ENCODE measurements at regions not wholly inside any gene's neighbourhood (a gene's known extent, or its start where the extent isn't known, plus 50 kb on each side); places are given as distances from the start of the nearest gene placed in this dataset.

- Histone ChIP-seq H3K4me1 (ENCODE audit: insufficient read depth, low read length) (no peaks in the 10 kb centered on the region), H3K4me3 (ENCODE audit: low read length in 2 of 2) (no peak overlapping the region), H3K36me3 (ENCODE audit: insufficient read depth, low read length) (no peaks in the 10 kb centered on the region), H3K27ac (ENCODE audit: low read depth, low read length) (no peak overlapping the region), H3K9me3 (ENCODE audit: control insufficient read depth in 1 of 2, low read length in 2 of 2) (no peaks in the 10 kb centered on the region), H3K27me3 (ENCODE audit: insufficient read depth, low read length) (no peaks in the 10 kb centered on the region)
- CTCF ChIA-PET (ENCODE audit: partially characterized antibody): no interaction called here
- POLR2A ChIA-PET (ENCODE audit: partially characterized antibody): no interaction called here
- Mint-ChIP-seq H3K36me3 (no peaks in the 10 kb centered on the region), H3K4me1 (peaks cover 0 to 7% (median 3%) of the 10 kb centered on the region in 4 donors), H3K9me3 (no peaks in the 10 kb centered on the region), H3K27me3 (peaks cover 0 to 4% of the 10 kb centered on the region in 2 donors), H3K27ac (no peak overlapping the region), H3K4me3 (no peak overlapping the region)
- intact Hi-C loops (cut with micrococcal nuclease): no loop called here
- DNase-seq: no peak
Measured at GRCh38 chr6:33875696-33876095, 71.9 kb upstream of the MLN start.

DNA sequence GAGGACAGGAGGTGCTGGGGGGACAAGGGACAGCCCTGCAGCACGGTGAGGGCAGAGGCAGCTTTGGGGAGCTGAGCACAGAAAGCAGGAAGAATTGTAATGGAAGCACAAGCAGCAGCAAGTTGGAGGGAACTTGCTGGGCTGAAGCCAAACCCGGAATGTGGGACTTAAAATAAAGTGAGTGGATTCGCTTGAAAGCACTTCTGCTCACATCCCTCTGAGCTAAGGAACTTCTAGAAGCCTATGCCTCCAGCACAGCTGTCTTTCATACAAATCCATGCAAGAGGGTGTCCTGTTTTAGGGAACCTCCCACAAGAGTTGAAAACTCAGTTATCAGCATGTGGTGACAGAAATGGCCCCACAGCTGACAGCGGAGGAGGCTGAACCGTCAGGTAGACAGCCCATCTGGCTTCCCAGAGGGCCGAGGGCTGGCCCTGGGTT, 71.4 kb upstream of the MLN start:
- Mint-ChIP-seq H3K4me3 (no peak overlapping the region), H3K9me3 (no peaks in the 10 kb centered on the region), H3K27ac (no peak overlapping the region), H3K27me3 (peaks cover 0 to 4% of the 10 kb centered on the region in 2 donors), H3K4me1 (peaks cover 0 to 7% (median 3%) of the 10 kb centered on the region in 4 donors), H3K36me3 (no peaks in the 10 kb centered on the region)
- DNase-seq: no peak
- no peaks in the 10 kb centered on the region for H3K4me1 ChIP-seq (ENCODE audit: insufficient read depth, low read length)
- H3K9me3 ChIP-seq (ENCODE audit: control insufficient read depth in 1 of 2, low read length in 2 of 2): no peaks in the 10 kb centered on the region
- no peak overlapping the region for H3K4me3 ChIP-seq (ENCODE audit: low read length in 2 of 2)
- ChIA-PET CTCF (ENCODE audit: partially characterized antibody) (no interaction called here), POLR2A (ENCODE audit: partially characterized antibody) (no interaction called here)
- no peak overlapping the region for H3K27ac ChIP-seq (ENCODE audit: low read depth, low read length)
- H3K36me3 ChIP-seq (ENCODE audit: insufficient read depth, low read length): no peaks in the 10 kb centered on the region
- intact Hi-C loops (cut with micrococcal nuclease): no loop called here
- no peaks in the 10 kb centered on the region for H3K27me3 ChIP-seq (ENCODE audit: insufficient read depth, low read length)

DNA sequence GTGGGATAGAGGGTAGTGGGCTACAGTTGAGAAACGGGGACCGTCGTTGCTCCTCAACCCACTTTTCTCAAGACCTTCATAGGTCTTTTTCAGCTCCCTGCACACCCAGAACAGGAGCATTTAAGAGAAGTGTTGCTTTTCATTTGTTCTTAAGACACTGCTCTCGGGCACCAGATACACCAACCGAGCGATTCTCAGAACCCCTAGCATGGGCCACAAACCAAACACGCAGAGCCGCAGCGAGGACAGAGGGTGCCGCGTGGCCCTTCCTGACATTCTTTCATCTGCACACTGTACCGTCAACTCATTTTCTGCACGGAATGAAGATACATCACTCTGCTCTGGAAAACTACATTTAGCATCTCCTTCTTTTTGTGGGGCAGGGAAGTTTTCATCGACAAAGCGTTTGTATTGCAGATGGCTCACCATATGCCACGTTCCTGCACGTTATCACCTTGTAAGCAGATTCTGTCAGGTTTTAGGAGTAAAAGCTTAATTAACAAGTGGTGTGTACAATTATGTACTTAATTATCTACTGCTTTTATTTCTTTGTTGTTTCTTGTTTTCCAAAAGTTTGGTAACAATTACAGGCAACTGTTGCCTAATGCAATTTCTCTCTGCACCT, 70.4 kb upstream of the MLN start:
- no peak for DNase-seq
- H3K36me3 Mint-ChIP-seq: no peaks in the 10 kb centered on the region
- peaks cover 0 to 7% (median 3%) of the 10 kb centered on the region in 4 donors for H3K4me1 Mint-ChIP-seq
- no peak overlapping the region for H3K4me3 Mint-ChIP-seq
- Histone ChIP-seq H3K4me1 (ENCODE audit: insufficient read depth, low read length) (no peaks in the 10 kb centered on the region), H3K27me3 (ENCODE audit: insufficient read depth, low read length) (no peaks in the 10 kb centered on the region), H3K9me3 (ENCODE audit: control insufficient read depth in 1 of 2, low read length in 2 of 2) (no peaks in the 10 kb centered on the region), H3K36me3 (ENCODE audit: insufficient read depth, low read length) (no peaks in the 10 kb centered on the region), H3K27ac (ENCODE audit: low read depth, low read length) (no peak overlapping the region), H3K4me3 (ENCODE audit: low read length in 2 of 2) (no peak overlapping the region)
- H3K27ac Mint-ChIP-seq: peak overlapping the region in 1 of 7 donors; percentile 66
- CTCF ChIA-PET (ENCODE audit: partially characterized antibody): no interaction called here
- no peaks in the 10 kb centered on the region for H3K9me3 Mint-ChIP-seq
- POLR2A ChIA-PET (ENCODE audit: partially characterized antibody): interaction anchor here (1.0 kb wide), 1 partner anchor 13 kb away, joined by 3 read pairs; no protein-coding TSS in a partner anchor
- intact Hi-C loops (cut with micrococcal nuclease): no loop called here
- peaks cover 0 to 4% of the 10 kb centered on the region in 2 donors for H3K27me3 Mint-ChIP-seq

- CTCF ChIA-PET (ENCODE audit: partially characterized antibody): no interaction called here
- Mint-ChIP-seq H3K4me3 (no peak overlapping the region), H3K27ac (no peak overlapping the region), H3K4me1 (peaks cover 0 to 7% (median 3%) of the 10 kb centered on the region in 4 donors), H3K9me3 (no peaks in the 10 kb centered on the region), H3K27me3 (peaks cover 0 to 4% of the 10 kb centered on the region in 2 donors), H3K36me3 (no peaks in the 10 kb centered on the region)
- Histone ChIP-seq H3K4me3 (ENCODE audit: low read length in 2 of 2) (no peak overlapping the region), H3K36me3 (ENCODE audit: insufficient read depth, low read length) (no peaks in the 10 kb centered on the region), H3K9me3 (ENCODE audit: control insufficient read depth in 1 of 2, low read length in 2 of 2) (no peaks in the 10 kb centered on the region), H3K27ac (ENCODE audit: low read depth, low read length) (no peak overlapping the region), H3K4me1 (ENCODE audit: insufficient read depth, low read length) (no peaks in the 10 kb centered on the region), H3K27me3 (ENCODE audit: insufficient read depth, low read length) (no peaks in the 10 kb centered on the region)
- POLR2A ChIA-PET (ENCODE audit: partially characterized antibody): interaction anchor here (1.0 kb wide), 1 partner anchor 11 kb away, joined by 3 read pairs; no protein-coding TSS in a partner anchor
- no peak for DNase-seq
- intact Hi-C loops (cut with micrococcal nuclease): no loop called here
Measured at GRCh38 chr6:33872761-33873160, 69.0 kb upstream of the MLN start.

DNA sequence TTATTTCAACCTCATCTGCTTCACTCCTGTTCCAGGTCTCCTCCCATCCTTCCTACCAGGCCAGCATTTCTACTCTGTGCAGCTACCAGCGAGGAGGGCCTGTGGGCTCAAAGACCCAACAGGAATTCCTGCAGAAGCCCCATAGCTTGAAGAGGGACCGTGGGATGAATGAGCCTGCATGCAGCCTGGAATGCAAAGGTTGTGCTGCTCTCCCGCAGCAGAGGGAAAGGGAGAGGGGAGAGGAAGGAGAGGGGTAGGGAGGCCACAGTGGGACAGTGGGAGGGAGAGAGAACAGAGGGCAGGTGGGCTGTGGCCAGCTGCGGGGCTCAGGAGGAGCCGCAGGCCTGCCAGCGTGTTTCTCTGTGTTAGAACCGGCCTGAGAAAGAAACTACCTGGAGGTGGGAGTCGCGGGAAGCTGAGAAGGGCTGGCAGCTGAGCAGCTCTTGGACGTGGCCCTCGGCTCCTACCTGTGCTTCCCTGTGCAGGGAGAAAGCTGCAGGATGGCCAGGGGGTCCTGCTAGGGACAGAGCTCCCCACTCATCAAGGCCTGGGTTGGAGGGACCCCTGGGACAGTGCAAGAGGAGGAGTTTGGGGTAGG, 66.1 kb upstream of the MLN start:
- peaks cover 0 to 4% of the 10 kb centered on the region in 2 donors for H3K27me3 Mint-ChIP-seq
- no peak for DNase-seq
- Histone ChIP-seq H3K9me3 (ENCODE audit: control insufficient read depth in 1 of 2, low read length in 2 of 2) (no peaks in the 10 kb centered on the region), H3K27ac (ENCODE audit: low read depth, low read length) (no peak overlapping the region), H3K4me1 (ENCODE audit: insufficient read depth, low read length) (no peaks in the 10 kb centered on the region), H3K36me3 (ENCODE audit: insufficient read depth, low read length) (no peaks in the 10 kb centered on the region), H3K27me3 (ENCODE audit: insufficient read depth, low read length) (no peaks in the 10 kb centered on the region), H3K4me3 (ENCODE audit: low read length in 2 of 2) (no peak overlapping the region)
- H3K4me1 Mint-ChIP-seq: peaks cover 1 to 9% (median 6%) of the 10 kb centered on the region in 4 donors
- no peak overlapping the region for H3K27ac Mint-ChIP-seq
- intact Hi-C loops (cut with micrococcal nuclease): no loop called here
- H3K36me3 Mint-ChIP-seq: no peaks in the 10 kb centered on the region
- peaks cover 0 to 2% (median 0%) of the 10 kb centered on the region in 8 donors for H3K9me3 Mint-ChIP-seq
- ChIA-PET POLR2A (ENCODE audit: partially characterized antibody) (interaction anchor here (1.1 kb wide), 1 partner anchor 9 kb away, joined by 4 read pairs; no protein-coding TSS in a partner anchor), CTCF (ENCODE audit: partially characterized antibody) (interaction anchor here (1.1 kb wide), 1 partner anchor 1371 kb away, joined by 3 read pairs; no protein-coding TSS in a partner anchor)
- H3K4me3 Mint-ChIP-seq: no peak overlapping the region

DNA sequence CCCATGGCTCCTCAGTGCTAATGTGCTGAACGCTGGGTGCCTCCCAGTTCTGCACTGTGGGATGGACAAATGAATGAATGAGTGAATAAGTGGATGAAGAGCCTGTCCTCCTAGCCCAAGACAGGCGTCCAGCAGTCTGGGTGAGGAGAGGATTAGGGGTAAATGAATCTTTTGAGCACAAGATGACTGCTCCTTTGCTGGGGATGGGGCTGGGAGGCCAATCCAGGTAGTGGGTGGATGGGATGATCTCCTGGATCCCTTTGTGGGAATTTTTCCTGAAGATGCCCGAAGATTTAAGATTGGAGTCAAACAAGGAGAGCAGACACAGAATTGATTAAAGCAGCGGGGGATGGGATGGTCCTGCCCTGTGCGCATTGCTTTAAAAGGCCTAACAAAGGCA, 65.3 kb upstream of the MLN start:
- CTCF ChIA-PET (ENCODE audit: partially characterized antibody): interaction anchor here (0.9 to 1.1 kb wide), 2 partner anchors 15 to 1372 kb away, joined by 3 read pairs; no protein-coding TSS in a partner anchor
- DNase-seq: no peak
- no peak overlapping the region for H3K27ac Mint-ChIP-seq

DNA sequence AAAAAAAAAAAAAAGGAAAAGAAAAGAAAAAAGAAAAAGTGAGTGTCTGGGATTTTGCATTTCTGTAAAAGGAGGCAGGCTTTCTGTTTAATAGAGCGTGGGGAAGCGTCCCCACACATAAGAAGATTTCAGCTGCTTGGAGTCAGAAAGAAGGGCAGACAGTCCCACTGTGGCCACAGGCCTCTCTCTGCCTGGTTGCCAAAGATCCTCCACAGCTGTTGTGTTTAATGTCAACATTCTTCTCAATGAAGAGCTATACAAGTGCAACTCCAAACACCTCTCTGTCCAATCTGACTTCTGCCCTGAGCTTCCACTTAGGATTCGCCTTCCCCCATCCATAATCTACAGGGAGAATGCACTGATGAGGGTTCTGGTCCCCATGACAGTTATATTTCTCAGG, 64.3 kb upstream of the MLN start:
- Histone ChIP-seq H3K27me3 (ENCODE audit: insufficient read depth, low read length) (no peaks in the 10 kb centered on the region), H3K4me3 (ENCODE audit: low read length in 2 of 2) (no peak overlapping the region), H3K4me1 (ENCODE audit: insufficient read depth, low read length) (peaks cover 9% of the 10 kb centered on the region), H3K36me3 (ENCODE audit: insufficient read depth, low read length) (no peaks in the 10 kb centered on the region), H3K9me3 (ENCODE audit: control insufficient read depth in 1 of 2, low read length in 2 of 2) (no peaks in the 10 kb centered on the region), H3K27ac (ENCODE audit: low read depth, low read length) (no peak overlapping the region)
- Mint-ChIP-seq H3K27me3 (peaks cover 0 to 5% of the 10 kb centered on the region in 2 donors), H3K4me1 (peaks cover 5 to 21% (median 10%) of the 10 kb centered on the region in 4 donors), H3K9me3 (peaks cover 0 to 2% (median 0%) of the 10 kb centered on the region in 8 donors), H3K4me3 (no peak overlapping the region), H3K36me3 (no peaks in the 10 kb centered on the region), H3K27ac (no peak overlapping the region)
- intact Hi-C loops (cut with micrococcal nuclease): no loop called here
- ChIA-PET CTCF (ENCODE audit: partially characterized antibody) (interaction anchor here (0.7 to 0.9 kb wide), 2 partner anchors 10 to 14 kb away, joined by 3 read pairs; no protein-coding TSS in a partner anchor), POLR2A (ENCODE audit: partially characterized antibody) (interaction anchor here (0.9 kb wide), 1 partner anchor 17 kb away, joined by 3 read pairs; no protein-coding TSS in a partner anchor)
- DNase-seq: no peak

More for the DNA sequence above, 65.3 kb upstream of the MLN start:
- Mint-ChIP-seq H3K36me3 (no peaks in the 10 kb centered on the region), H3K4me3 (no peak overlapping the region), H3K4me1 (peaks cover under 1 to 11% (median 5%) of the 10 kb centered on the region in 4 donors), H3K9me3 (peaks cover 0 to 2% (median 0%) of the 10 kb centered on the region in 8 donors), H3K27me3 (peaks cover 0 to 4% of the 10 kb centered on the region in 2 donors)
- intact Hi-C loops (cut with micrococcal nuclease): no loop called here
- Histone ChIP-seq H3K27me3 (ENCODE audit: insufficient read depth, low read length) (no peaks in the 10 kb centered on the region), H3K4me3 (ENCODE audit: low read length in 2 of 2) (no peak overlapping the region), H3K36me3 (ENCODE audit: insufficient read depth, low read length) (no peaks in the 10 kb centered on the region), H3K9me3 (ENCODE audit: control insufficient read depth in 1 of 2, low read length in 2 of 2) (no peaks in the 10 kb centered on the region), H3K4me1 (ENCODE audit: insufficient read depth, low read length) (peaks cover 4% of the 10 kb centered on the region), H3K27ac (ENCODE audit: low read depth, low read length) (no peak overlapping the region)
- POLR2A ChIA-PET (ENCODE audit: partially characterized antibody): interaction anchor here (1.1 kb wide), 1 partner anchor 8 kb away, joined by 4 read pairs; no protein-coding TSS in a partner anchor
